ENCODE measurements at regions not wholly inside any gene's neighbourhood (a gene's known extent, or its start where the extent isn't known, plus 50 kb on each side); places are given as distances from the start of the nearest gene placed in this dataset.

DNA sequence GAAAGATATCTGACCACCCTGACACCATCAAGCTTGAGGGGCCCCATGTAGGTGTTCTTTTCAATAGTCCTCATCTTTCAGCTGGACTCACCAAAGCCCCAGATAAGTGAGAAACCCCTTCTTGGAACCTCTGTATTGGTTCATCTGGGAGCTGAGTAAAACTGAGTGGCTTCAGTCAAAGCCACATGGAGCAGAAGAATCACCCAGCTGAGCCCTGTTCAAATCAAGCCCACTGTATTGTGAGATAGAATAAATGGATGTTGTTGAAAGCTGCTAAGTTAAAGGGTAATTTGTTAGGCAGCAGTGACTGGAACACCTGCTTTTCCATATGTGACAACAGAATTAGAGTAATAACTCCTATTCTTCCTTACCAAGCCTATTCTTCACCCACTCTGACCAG is 64.8 kb upstream of the SDK1 start (continued):
- TF ChIP-seq SMC3 (IDR thresholded peaks at IDR 0.05; ENCODE audit: low read depth, low read length) (no peak), MEF2A (IDR thresholded peaks at IDR 0.05; ENCODE audit: borderline replicate concordance, low read depth) (no peak), RAD21 (IDR thresholded peaks at IDR 0.05; ENCODE audit: low read length) (no peak)
- TF ChIP-seq, protein P1, sequence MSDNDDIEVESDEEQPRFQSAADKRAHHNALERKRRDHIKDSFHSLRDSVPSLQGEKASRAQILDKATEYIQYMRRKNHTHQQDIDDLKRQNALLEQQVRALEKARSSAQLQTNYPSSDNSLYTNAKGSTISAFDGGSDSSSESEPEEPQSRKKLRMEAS (IDR thresholded peaks at IDR 0.05; ENCODE audit: low read depth): no peak

DNA sequence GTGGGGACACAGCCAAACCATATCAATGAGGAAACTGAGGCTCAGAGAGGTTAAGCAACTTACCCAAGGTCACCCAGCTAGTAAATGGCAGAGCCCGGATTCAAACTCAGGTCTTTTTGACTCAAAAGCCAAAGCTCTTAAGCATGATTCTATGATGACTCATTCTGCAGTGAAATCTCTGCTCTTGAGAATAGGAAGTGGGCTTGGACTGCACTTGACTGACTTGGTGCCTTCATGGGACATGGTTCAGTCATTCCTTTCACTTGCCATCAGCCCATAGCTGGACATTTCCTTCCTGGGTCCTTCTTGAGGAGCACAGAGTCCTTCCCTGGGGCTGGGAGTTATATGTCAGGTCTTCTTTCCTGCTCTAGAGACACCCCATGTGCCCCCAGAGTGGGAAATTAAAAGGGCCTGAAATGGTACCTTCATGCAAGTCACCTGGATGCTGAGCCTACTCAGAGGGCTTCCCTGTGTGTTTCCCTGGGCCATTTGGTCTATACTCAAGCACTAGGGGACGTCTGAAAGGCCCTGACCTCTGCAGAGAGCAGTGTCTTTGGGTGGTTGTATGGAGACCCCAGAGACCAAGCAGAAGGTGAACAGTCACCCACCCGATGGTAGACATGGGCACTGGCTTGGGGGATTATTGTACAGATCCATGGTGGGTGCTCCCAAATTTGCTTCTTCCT is 62.4 kb upstream of the SDK1 start:
- ChIA-PET CTCF (interaction anchor here (0.6 kb wide), 1 partner anchor 64 kb away, joined by 3 read pairs; no protein-coding TSS in a partner anchor), POLR2A (no interaction called here)
- Histone ChIP-seq H3K27me3 (ENCODE audit: insufficient read depth) (no peaks in the 10 kb centered on the region), H3K79me2 (ENCODE audit: insufficient read depth) (no peaks in the 10 kb centered on the region), H3K4me1 (ENCODE audit: control insufficient read depth in 1 of 2, insufficient read depth in 2 of 2, low read depth in 1 of 2, low read length in 1 of 2) (peaks cover 0 to 14% of the 10 kb centered on the region in 2 experiments; a peak in 1 of 4 replicates), H3K9ac (no peak overlapping the region), H3F3A (replicated peaks; ENCODE audit: insufficient read depth) (no peaks in the 10 kb centered on the region), H3K36me3 (replicated peaks in 1 of 2; ENCODE audit: control insufficient read depth in 1 of 2, insufficient read depth in 2 of 2, low read length in 1 of 2) (no peaks in the 10 kb centered on the region), H2AFZ (ENCODE audit: low read depth) (no peak overlapping the region), H3K9me3 (no peaks in the 10 kb centered on the region), H3K4me2 (no peak overlapping the region), H3K4me3 (ENCODE audit: low read depth in 2 of 2, low read length in 1 of 2) (no peak overlapping the region), H4K20me1 (ENCODE audit: insufficient read depth) (no peaks in the 10 kb centered on the region), H3K9me2 (no peaks in the 10 kb centered on the region), H3K27ac (ENCODE audit: low read depth in 2 of 2, low read length in 1 of 2) (no peak overlapping the region)
- 39% methylated on average over 3 of the region's 3 CpGs for WGBS (ENCODE audit: low lambda C conversion rate)
- DNase-seq: no peak
- no peak for TF ChIP-seq EP300 (IDR thresholded peaks at IDR 0.05; ENCODE audit: borderline replicate concordance in 1 of 2, low read depth in 1 of 2, low read length in 1 of 2)
- no peak for TF ChIP-seq GABPA (IDR thresholded peaks at IDR 0.05; ENCODE audit: low read depth)
- no peak for TF ChIP-seq NRF1 (IDR thresholded peaks at IDR 0.05; ENCODE audit: low read depth, low read length)
- TF ChIP-seq FOXM1 (IDR thresholded peaks at IDR 0.05; ENCODE audit: low read depth): no peak
- TF ChIP-seq JUND (IDR thresholded peaks at IDR 0.05): no peak
- no peak for TF ChIP-seq NFIC (IDR thresholded peaks at IDR 0.05; ENCODE audit: borderline replicate concordance)
- no peak for TF ChIP-seq TEAD4 (IDR thresholded peaks at IDR 0.05; ENCODE audit: borderline replicate concordance, insufficient read depth)
- TF ChIP-seq TCF12 (IDR thresholded peaks at IDR 0.05): no peak
- TF ChIP-seq, protein P1 (IDR thresholded peaks at IDR 0.05; ENCODE audit: low read depth): no peak
- TF ChIP-seq, protein P2, sequence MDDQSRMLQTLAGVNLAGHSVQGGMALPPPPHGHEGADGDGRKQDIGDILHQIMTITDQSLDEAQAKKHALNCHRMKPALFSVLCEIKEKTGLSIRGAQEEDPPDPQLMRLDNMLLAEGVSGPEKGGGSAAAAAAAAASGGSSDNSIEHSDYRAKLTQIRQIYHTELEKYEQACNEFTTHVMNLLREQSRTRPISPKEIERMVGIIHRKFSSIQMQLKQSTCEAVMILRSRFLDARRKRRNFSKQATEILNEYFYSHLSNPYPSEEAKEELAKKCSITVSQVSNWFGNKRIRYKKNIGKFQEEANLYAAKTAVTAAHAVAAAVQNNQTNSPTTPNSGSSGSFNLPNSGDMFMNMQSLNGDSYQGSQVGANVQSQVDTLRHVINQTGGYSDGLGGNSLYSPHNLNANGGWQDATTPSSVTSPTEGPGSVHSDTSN (IDR thresholded peaks at IDR 0.05): no peak
- no peak for TF ChIP-seq TAF1 (IDR thresholded peaks at IDR 0.05; ENCODE audit: borderline replicate concordance, low read depth, low read length)
- no peak for TF ChIP-seq EZH2phosphoT487 (IDR thresholded peaks at IDR 0.05; ENCODE audit: borderline replicate concordance, low read depth)
- no peak for TF ChIP-seq RCOR1 (IDR thresholded peaks at IDR 0.05; ENCODE audit: low read length)
- no peak for TF ChIP-seq CHD2 (IDR thresholded peaks at IDR 0.05; ENCODE audit: low read length, partially characterized antibody)
- TF ChIP-seq GATA2 (CRISPR knock-in tag; IDR thresholded peaks at IDR 0.05): no peak
- TF ChIP-seq, protein P3, sequence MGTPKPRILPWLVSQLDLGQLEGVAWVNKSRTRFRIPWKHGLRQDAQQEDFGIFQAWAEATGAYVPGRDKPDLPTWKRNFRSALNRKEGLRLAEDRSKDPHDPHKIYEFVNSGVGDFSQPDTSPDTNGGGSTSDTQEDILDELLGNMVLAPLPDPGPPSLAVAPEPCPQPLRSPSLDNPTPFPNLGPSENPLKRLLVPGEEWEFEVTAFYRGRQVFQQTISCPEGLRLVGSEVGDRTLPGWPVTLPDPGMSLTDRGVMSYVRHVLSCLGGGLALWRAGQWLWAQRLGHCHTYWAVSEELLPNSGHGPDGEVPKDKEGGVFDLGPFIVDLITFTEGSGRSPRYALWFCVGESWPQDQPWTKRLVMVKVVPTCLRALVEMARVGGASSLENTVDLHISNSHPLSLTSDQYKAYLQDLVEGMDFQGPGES (IDR thresholded peaks at IDR 0.05; ENCODE audit: low read depth, low read length): no peak
- TF ChIP-seq, protein P4, sequence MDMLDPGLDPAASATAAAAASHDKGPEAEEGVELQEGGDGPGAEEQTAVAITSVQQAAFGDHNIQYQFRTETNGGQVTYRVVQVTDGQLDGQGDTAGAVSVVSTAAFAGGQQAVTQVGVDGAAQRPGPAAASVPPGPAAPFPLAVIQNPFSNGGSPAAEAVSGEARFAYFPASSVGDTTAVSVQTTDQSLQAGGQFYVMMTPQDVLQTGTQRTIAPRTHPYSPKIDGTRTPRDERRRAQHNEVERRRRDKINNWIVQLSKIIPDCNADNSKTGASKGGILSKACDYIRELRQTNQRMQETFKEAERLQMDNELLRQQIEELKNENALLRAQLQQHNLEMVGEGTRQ (IDR thresholded peaks at IDR 0.05; ENCODE audit: borderline replicate concordance, low read depth, low read length): no peak
